Astrocyte of the spinal cord (primary cell): ENCODE measurements at regions not wholly inside any gene's neighbourhood (a gene's known extent, or its start where the extent isn't known, plus 50 kb on each side); places are given as distances from the start of the nearest gene placed in this dataset.

ENCODE experiments used
- DNase-seq: peaks from one replicate; pipeline ENCODE4 v3.0.0; 2011; ENCODE audit warnings: low read depth, low spot score
- H3K4me3 ChIP-seq: 2 replicates; pipeline ENCODE4 v1.5.1; 2011; ENCODE audit warnings: low read depth, mild to moderate bottlenecking, low read length, moderate library complexity
- CTCF ChIP-seq: IDR thresholded peaks from 2 replicates; pipeline ENCODE4 v1.5.1; 2012; ENCODE audit warnings: low read depth, mild to moderate bottlenecking, low read length, inconsistent platforms
- in situ Hi-C: cut with HindIII; loops from 2 replicates; pipeline ENCODE4 v1.10.0; 2017; ENCODE audit warnings: low sequenced_read_pairs

GRCh38 chr20:24763386-24764026 lies 185.6 kb upstream of the CST7 start:
- no peak for DNase-seq
- TF ChIP-seq CTCF = no peak
- H3K4me3 ChIP-seq = no peak overlapping the region
- in situ Hi-C loops = no loop called here

- no peak overlapping the region for H3K4me3 ChIP-seq
- no peak for DNase-seq
- in situ Hi-C loops = no loop called here
- no peak for TF ChIP-seq CTCF
Measured at GRCh38 chr20:24764027-24764793, 184.9 kb upstream of the CST7 start.

GRCh38 chr20:24764794-24765202 lies 184.3 kb upstream of the CST7 start:
- DNase-seq = no peak
- no peak for TF ChIP-seq CTCF
- no peak overlapping the region for H3K4me3 ChIP-seq
- in situ Hi-C loops = no loop called here

GRCh38 chr20:24765316-24766142 lies 183.5 kb upstream of the CST7 start:
- no peak for DNase-seq
- in situ Hi-C loops = no loop called here
- TF ChIP-seq CTCF = no peak
- H3K4me3 ChIP-seq = no peak overlapping the region

- no peak overlapping the region for H3K4me3 ChIP-seq
- DNase-seq = no peak
- in situ Hi-C loops = no loop called here
- no peak for TF ChIP-seq CTCF
Measured at GRCh38 chr20:24766143-24766527, 182.9 kb upstream of the CST7 start.

GRCh38 chr20:24766826-24767622 lies 182.0 kb upstream of the CST7 start:
- no peak for TF ChIP-seq CTCF
- H3K4me3 ChIP-seq = no peak overlapping the region
- in situ Hi-C loops = no loop called here
- no peak for DNase-seq
